ENCODE measurements at regions not wholly inside any gene's neighbourhood (a gene's known extent, or its start where the extent isn't known, plus 50 kb on each side); places are given as distances from the start of the nearest gene placed in this dataset.
"Not testable (repeated sequence)": the region's sequence is repeated elsewhere in the genome, so short reads cannot be mapped to it uniquely, and the experiment has no call there.

DNA sequence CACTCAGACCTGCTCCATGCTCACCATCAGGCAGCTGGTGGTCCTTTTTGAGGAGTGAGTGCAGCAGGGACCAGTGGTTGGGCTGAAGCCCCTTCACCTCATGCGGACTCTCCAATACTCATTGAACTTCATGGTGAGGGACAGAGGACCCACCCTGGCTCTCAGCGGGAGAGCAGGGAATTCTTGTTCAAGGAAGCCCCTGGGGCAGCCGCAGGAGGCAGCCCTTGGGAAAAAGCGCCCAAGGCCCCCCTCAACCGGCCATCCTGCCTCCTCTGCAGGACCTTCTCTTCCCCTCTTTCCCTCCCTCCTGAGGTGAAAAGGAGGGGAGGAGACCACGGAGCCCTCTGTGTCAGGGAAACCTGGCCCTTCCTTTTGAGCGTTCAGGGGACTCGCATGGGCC lies 4510.9 kb upstream of the OR11H1 start:
- H3K4me3 ChIP-seq (ENCODE audit: extremely low read depth in 1 of 4, insufficient read depth in 2 of 4, low read depth in 3 of 4, low read length in 4 of 4); H3K23me2 ChIP-seq (ENCODE audit: low read depth, low read length); H3K79me1 ChIP-seq (ENCODE audit: low read depth, low read length); H3K4ac ChIP-seq (replicated peaks; ENCODE audit: insufficient read length, low read depth, low read length); H3K36me3 ChIP-seq (ENCODE audit: control insufficient read depth in 2 of 4, insufficient read depth in 4 of 4, low read length in 3 of 4); H3K79me2 ChIP-seq (ENCODE audit: control insufficient read depth in 1 of 2, insufficient read depth in 2 of 2, low read length in 2 of 2); H4K5ac ChIP-seq (ENCODE audit: insufficient read length, low read depth, low read length); H3K23ac ChIP-seq (ENCODE audit: insufficient read length); H3K27ac ChIP-seq (ENCODE audit: low read depth, low read length); H2AK5ac ChIP-seq (ENCODE audit: low read depth, low read length); H2BK5ac ChIP-seq (ENCODE audit: low read depth, low read length); H2BK12ac ChIP-seq (ENCODE audit: low read depth, low read length); H2BK120ac ChIP-seq (replicated peaks; ENCODE audit: low read depth, low read length); H4K91ac ChIP-seq (replicated peaks; ENCODE audit: insufficient read length, low read length); H3K14ac ChIP-seq (ENCODE audit: insufficient read length); H3K18ac ChIP-seq (ENCODE audit: extremely low read depth, low read length); H3K27me3 ChIP-seq (replicated peaks in 1 of 4; ENCODE audit: control insufficient read depth in 3 of 4, extremely low read depth in 1 of 4, insufficient read depth in 3 of 4, low read length in 3 of 4); H3K4me2 ChIP-seq (ENCODE audit: insufficient read depth in 1 of 2, low read depth in 2 of 2, low read length in 2 of 2); H3K4me1 ChIP-seq (replicated peaks in 1 of 4; ENCODE audit: control insufficient read depth in 3 of 4, insufficient read depth in 4 of 4, low read length in 3 of 4); H2BK20ac ChIP-seq (ENCODE audit: low read length); H3K9ac ChIP-seq (replicated peaks in 1 of 4; ENCODE audit: extremely low read depth in 1 of 4, low read depth in 3 of 4, low read length in 3 of 4); H3K56ac ChIP-seq (replicated peaks; ENCODE audit: insufficient read length, low read depth, low read length); H4K20me1 ChIP-seq (replicated peaks in 1 of 2; ENCODE audit: control insufficient read depth in 1 of 2, insufficient read depth in 2 of 2, low read length in 2 of 2); H2BK15ac ChIP-seq (ENCODE audit: low read length); POLR2A ChIA-PET (ENCODE audit: partially characterized antibody); H4K8ac ChIP-seq (ENCODE audit: extremely low read depth, insufficient read depth, low read length); CTCF ChIA-PET (ENCODE audit: partially characterized antibody); DNase-seq (ENCODE audit: low read depth in 1 of 2, low spot score in 2 of 2); FAIRE-seq; H2AFZ ChIP-seq (ENCODE audit: low read length): not testable (repeated sequence)
- 77% methylated on average over 7 of the region's 8 CpGs; no CpG with 5 or more reads in 1 of the 2 experiments for WGBS, 2 experiments (ENCODE audit: extremely low coverage in 1 of 2, insufficient coverage in 1 of 2, insufficient read length in 1 of 2, insufficient replicate concordance in 2 of 2, low coverage in 1 of 2, low lambda C conversion rate in 2 of 2, missing lambda C conversion rate in 1 of 2)
- H3K9me3 ChIP-seq (ENCODE audit: insufficient read depth in 2 of 2, low read depth in 1 of 2, low read length in 1 of 2): peaks cover 0 to 12% of the 10 kb centered on the region in 2 experiments; a peak in 3 of 4 replicates

DNA sequence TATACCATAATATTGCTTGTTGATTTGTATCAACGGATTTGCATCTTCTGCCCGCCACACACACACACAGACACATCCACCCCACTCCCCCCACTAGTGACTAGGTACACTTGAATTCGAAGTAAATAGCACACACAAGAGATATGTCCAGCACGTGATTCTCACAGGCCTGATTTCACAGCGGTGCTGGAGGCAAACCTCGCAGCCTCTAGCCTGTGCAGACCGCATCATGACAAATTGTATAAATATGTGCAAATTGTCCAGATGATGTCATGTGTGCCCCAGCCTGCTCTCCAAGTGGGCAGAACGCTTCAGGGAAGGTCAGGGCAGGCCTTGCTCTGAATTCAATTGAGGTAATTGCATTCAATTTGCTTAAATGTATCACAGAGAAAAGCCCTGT lies 4507.5 kb upstream of the OR11H1 start:
- H3K36me3 ChIP-seq (ENCODE audit: control insufficient read depth in 2 of 4, insufficient read depth in 4 of 4, low read length in 3 of 4); H4K5ac ChIP-seq (ENCODE audit: insufficient read length, low read depth, low read length); POLR2A ChIA-PET (ENCODE audit: partially characterized antibody); H3K4me3 ChIP-seq (ENCODE audit: extremely low read depth in 1 of 4, insufficient read depth in 2 of 4, low read depth in 3 of 4, low read length in 4 of 4); H2BK12ac ChIP-seq (ENCODE audit: low read depth, low read length); H3K4me2 ChIP-seq (ENCODE audit: insufficient read depth in 1 of 2, low read depth in 2 of 2, low read length in 2 of 2); H3K9ac ChIP-seq (replicated peaks in 1 of 4; ENCODE audit: extremely low read depth in 1 of 4, low read depth in 3 of 4, low read length in 3 of 4); H3K79me2 ChIP-seq (ENCODE audit: control insufficient read depth in 1 of 2, insufficient read depth in 2 of 2, low read length in 2 of 2); H3K4ac ChIP-seq (replicated peaks; ENCODE audit: insufficient read length, low read depth, low read length); H3K4me1 ChIP-seq (replicated peaks in 1 of 4; ENCODE audit: control insufficient read depth in 3 of 4, insufficient read depth in 4 of 4, low read length in 3 of 4); H3K23me2 ChIP-seq (ENCODE audit: low read depth, low read length); H3K79me1 ChIP-seq (ENCODE audit: low read depth, low read length); H3K56ac ChIP-seq (replicated peaks; ENCODE audit: insufficient read length, low read depth, low read length); H3K18ac ChIP-seq (ENCODE audit: extremely low read depth, low read length); H4K8ac ChIP-seq (ENCODE audit: extremely low read depth, insufficient read depth, low read length); H4K91ac ChIP-seq (replicated peaks; ENCODE audit: insufficient read length, low read length); H4K20me1 ChIP-seq (replicated peaks in 1 of 2; ENCODE audit: control insufficient read depth in 1 of 2, insufficient read depth in 2 of 2, low read length in 2 of 2); H2AK5ac ChIP-seq (ENCODE audit: low read depth, low read length); H3K27ac ChIP-seq (ENCODE audit: low read depth, low read length); H2BK20ac ChIP-seq (ENCODE audit: low read length); DNase-seq (ENCODE audit: low read depth in 1 of 2, low spot score in 2 of 2); H3K27me3 ChIP-seq (replicated peaks in 1 of 4; ENCODE audit: control insufficient read depth in 3 of 4, extremely low read depth in 1 of 4, insufficient read depth in 3 of 4, low read length in 3 of 4); H2BK15ac ChIP-seq (ENCODE audit: low read length); H2BK120ac ChIP-seq (replicated peaks; ENCODE audit: low read depth, low read length); H3K14ac ChIP-seq (ENCODE audit: insufficient read length); H3K23ac ChIP-seq (ENCODE audit: insufficient read length); CTCF ChIA-PET (ENCODE audit: partially characterized antibody); H2AFZ ChIP-seq (ENCODE audit: low read length); FAIRE-seq; H2BK5ac ChIP-seq (ENCODE audit: low read depth, low read length): not testable (repeated sequence)
- peaks cover 16 to 23% of the 10 kb centered on the region in 2 experiments; a peak in 3 of 4 replicates for H3K9me3 ChIP-seq (ENCODE audit: insufficient read depth in 2 of 2, low read depth in 1 of 2, low read length in 1 of 2)
- 68% methylated on average over 5 of the region's 8 CpGs; no CpG with 5 or more reads in 1 of the 2 experiments for WGBS, 2 experiments (ENCODE audit: extremely low coverage in 1 of 2, insufficient coverage in 1 of 2, insufficient read length in 1 of 2, insufficient replicate concordance in 2 of 2, low coverage in 1 of 2, low lambda C conversion rate in 2 of 2, missing lambda C conversion rate in 1 of 2)
